HT1080 (cell line): ENCODE measurements at regions not wholly inside any gene's neighbourhood (a gene's known extent, or its start where the extent isn't known, plus 50 kb on each side); places are given as distances from the start of the nearest gene placed in this dataset.
A peak's percentile ranks its signal among the peaks of the same experiment; 100 is the strongest.

Source experiments
- DNase-seq: peaks from one replicate; pipeline ENCODE4 v3.0.0-alpha.2; 2015; ENCODE audit warnings: low read depth

GRCh38 chr20:11660673-11661072 lies 257.0 kb upstream of the BTBD3 start:
- no peak for DNase-seq

GRCh38 chr20:11671015-11671511 lies 246.6 kb upstream of the BTBD3 start:
- DNase-seq, result no peak

- no peak for DNase-seq
Observed at GRCh38 chr20:11672959-11673358, 244.7 kb upstream of the BTBD3 start.

GRCh38 chr20:11675920-11676629 lies 241.6 kb upstream of the BTBD3 start:
- DNase-seq, result no peak

GRCh38 chr20:11676630-11677287 lies 240.9 kb upstream of the BTBD3 start:
- DNase-seq, result peak; percentile 28

- DNase-seq, result no peak
Observed at GRCh38 chr20:11677428-11677827, 240.3 kb upstream of the BTBD3 start.

- no peak for DNase-seq
Observed at GRCh38 chr20:11677836-11678235, 239.9 kb upstream of the BTBD3 start.

- DNase-seq, result no peak
Observed at GRCh38 chr20:11682285-11682684, 235.4 kb upstream of the BTBD3 start.

GRCh38 chr20:11686195-11686594 lies 231.5 kb upstream of the BTBD3 start:
- no peak for DNase-seq

- DNase-seq, result no peak
Observed at GRCh38 chr20:11686820-11687543, 230.7 kb upstream of the BTBD3 start.

- DNase-seq, result no peak
Observed at GRCh38 chr20:11687546-11688292, 230.0 kb upstream of the BTBD3 start.

GRCh38 chr20:11689262-11689661 lies 228.4 kb upstream of the BTBD3 start:
- no peak for DNase-seq

GRCh38 chr20:11691766-11692165 lies 225.9 kb upstream of the BTBD3 start:
- no peak for DNase-seq

GRCh38 chr20:11692567-11692966 lies 225.1 kb upstream of the BTBD3 start:
- no peak for DNase-seq

- DNase-seq, result no peak
Observed at GRCh38 chr20:11694467-11694866, 223.2 kb upstream of the BTBD3 start.

GRCh38 chr20:11697055-11697454 lies 220.6 kb upstream of the BTBD3 start:
- no peak for DNase-seq

GRCh38 chr20:11697646-11698045 lies 220.0 kb upstream of the BTBD3 start:
- no peak for DNase-seq

- DNase-seq, result no peak
Observed at GRCh38 chr20:11698124-11698523, 219.6 kb upstream of the BTBD3 start.

GRCh38 chr20:11700831-11701230 lies 216.9 kb upstream of the BTBD3 start:
- no peak for DNase-seq

GRCh38 chr20:11702721-11703518 lies 214.8 kb upstream of the BTBD3 start:
- DNase-seq, result no peak

- DNase-seq, result no peak
Observed at GRCh38 chr20:11705512-11705911, 212.2 kb upstream of the BTBD3 start.
